HG03432 (cell line): ENCODE measurements at regions not wholly inside any gene's neighbourhood (a gene's known extent, or its start where the extent isn't known, plus 50 kb on each side); places are given as distances from the start of the nearest gene placed in this dataset.

Experiments
- ATAC-seq: cut with Tn5 transposase; IDR thresholded peaks from one replicate; pipeline ENCODE4 v1.9.1; 2021; ENCODE audit warnings: mild to moderate bottlenecking, moderate library complexity; ENCODE audit not compliant: unreplicated experiment

GRCh38 chr10:128901236-128901635 is 565.8 kb upstream of the MGMT start:
- ATAC-seq = no peak

DNA sequence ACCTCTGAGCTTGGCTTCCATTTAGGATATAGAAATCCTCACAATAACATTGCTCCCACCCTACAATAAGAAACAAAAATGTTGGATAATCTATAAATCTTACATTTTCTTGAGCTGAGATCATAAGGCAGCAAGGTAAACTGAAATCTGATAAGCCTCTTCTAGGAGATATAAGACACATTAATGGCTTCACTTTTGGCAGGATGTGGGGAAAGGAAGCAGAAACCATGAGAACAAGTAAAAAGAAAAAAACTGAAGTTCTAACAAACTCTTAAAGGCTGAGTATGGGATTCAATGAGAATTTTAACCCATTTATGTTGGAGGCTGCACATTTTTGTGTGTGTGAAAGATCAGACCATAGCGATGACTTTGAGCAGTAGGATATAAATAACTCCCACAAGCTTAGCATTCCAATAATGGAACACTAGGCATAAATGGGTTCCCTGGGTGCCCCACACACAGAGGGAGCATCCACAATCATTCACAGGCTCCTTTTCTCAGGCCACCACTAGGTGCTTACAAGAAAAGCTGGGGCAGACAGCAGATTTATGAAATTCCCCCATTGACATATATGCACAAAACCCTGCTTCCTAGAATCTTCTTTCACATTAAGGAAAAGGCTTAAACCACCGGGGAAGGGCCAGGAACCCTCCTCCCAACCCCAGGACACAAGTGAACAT is 564.9 kb upstream of the MGMT start:
- ATAC-seq = no peak

DNA sequence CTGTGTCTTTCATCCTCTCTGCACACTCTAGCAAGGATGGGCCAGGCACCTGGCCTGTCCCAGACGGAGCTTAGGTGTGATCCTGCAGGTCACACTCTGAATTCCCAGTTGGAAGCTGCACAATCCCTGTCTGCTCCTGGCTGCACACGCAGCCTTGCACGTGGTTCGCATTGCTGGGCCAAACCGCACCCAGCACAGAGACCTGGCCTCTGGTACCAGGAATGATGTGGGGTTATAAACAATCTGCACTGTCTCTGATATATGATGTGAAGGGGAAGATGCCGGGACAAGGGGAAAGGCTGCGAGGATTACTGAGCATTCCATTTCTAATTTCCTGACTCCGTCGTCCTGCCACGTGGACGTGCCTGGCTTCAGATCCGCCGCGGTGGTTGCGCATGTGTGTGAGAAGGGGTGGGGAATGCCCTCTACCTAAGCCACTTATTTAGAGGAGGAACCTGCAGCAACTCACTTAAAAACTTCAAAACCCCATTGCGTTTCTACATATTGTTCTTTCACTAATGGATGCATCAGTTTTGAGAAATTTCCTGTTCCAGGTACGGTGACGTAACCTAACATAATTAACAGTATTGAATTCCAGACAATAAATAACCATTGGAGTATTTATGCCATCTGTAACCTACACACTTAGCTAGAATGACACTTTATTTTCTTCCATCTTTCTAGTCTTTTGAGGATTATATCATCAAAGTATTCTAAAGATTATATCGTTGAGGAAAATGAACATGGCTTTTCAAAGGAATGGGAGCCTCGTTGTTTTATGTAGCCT is 559.7 kb upstream of the MGMT start:
- ATAC-seq = no peak

DNA sequence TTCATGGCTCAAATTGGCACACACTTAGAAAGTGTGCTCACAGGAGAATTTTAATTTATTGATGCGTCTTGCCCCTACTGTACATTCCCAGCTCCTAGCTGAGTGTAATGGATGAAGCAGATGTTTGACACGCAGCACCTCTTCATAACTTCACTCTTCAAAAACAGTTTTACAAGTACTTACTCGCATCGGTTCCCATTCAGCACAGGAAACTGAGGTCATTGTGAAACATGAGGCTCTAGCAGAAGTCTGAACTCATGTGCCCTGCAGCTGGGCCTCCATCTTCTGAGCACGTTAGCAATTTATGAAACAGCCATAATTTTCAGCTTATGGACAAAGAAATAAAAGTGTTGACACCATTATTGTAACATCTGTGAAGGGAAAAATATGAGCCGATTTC is 558.9 kb upstream of the MGMT start:
- peak; percentile 62 for ATAC-seq

DNA sequence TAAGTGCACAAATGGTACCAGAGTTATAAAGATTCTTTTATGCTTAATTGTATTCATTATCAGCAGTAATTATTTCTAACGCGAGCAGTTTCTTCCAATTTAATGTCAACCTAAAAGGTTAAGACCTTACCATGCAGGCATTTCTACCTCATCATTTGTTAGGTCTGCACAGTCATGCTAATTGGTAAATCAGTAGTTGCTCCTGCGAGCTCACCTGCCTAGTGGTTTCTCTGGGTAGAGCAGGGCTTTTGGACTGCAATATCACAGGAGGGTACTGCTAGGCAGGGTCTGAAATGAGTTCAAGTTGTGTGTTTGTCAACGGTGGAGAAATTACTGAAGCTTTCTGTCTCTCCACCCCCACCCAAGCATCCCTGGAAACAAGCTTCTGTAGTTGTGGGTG is 558.5 kb upstream of the MGMT start:
- no peak for ATAC-seq

GRCh38 chr10:128912568-128913311 is 554.3 kb upstream of the MGMT start:
- ATAC-seq = no peak

DNA sequence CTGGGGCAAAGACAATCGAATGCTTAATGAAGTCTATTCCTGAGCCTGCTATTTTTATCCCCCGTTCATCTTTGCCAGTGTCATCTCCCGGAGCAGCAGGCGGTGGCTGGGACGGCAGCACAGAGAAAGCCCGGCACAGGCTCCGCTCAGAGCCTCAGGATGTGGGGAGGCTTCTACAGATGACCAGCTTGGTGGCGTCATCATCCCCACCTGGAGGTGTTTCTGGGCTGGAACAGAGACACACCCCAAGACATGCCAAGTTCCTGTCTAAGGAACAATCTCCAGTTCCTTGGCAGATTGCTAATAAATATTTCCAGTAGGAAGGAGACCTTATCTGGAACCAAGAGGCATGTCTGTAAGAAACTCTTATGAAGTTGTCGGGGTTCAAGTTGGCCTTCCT is 552.4 kb upstream of the MGMT start:
- ATAC-seq = no peak

DNA sequence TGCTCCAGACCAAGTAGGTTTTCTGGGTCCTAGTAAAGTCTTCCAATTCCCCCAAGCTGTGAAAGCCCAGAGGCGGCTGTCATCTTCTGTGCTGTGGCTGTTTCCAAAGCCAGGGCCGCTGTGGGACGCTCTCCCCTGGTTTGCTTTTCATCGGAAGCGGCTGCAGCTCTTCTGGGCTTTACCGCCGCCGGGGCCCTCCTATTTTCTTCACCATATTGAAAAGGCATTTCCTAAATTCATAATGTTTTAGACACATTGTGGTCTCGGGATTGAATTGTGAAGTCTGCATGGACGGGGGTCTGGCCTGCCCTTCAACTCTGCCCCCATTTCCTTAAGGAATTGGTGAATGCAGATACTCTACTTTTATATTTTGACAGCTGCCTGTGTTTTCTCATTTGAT is 551.4 kb upstream of the MGMT start:
- ATAC-seq = no peak

DNA sequence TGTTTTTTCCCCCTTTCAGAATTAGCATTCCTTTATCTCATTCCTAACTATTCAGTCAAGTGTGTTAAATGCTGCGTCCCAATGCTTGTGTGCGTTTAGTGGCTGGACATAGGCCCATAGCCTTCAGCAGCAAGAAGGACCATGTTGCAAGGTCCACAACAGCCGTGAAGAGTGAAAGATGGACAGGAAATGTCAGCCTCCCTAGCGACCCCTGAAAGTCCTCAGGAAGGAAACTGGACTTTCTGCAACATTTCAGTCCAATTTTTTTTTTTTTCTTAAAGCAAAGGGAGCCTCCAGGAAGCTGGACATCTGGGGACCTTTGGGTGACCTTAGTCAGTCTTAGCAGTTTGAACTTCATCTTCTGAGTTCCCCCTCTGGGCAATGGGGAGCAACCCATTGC is 550.7 kb upstream of the MGMT start:
- ATAC-seq = no peak

DNA sequence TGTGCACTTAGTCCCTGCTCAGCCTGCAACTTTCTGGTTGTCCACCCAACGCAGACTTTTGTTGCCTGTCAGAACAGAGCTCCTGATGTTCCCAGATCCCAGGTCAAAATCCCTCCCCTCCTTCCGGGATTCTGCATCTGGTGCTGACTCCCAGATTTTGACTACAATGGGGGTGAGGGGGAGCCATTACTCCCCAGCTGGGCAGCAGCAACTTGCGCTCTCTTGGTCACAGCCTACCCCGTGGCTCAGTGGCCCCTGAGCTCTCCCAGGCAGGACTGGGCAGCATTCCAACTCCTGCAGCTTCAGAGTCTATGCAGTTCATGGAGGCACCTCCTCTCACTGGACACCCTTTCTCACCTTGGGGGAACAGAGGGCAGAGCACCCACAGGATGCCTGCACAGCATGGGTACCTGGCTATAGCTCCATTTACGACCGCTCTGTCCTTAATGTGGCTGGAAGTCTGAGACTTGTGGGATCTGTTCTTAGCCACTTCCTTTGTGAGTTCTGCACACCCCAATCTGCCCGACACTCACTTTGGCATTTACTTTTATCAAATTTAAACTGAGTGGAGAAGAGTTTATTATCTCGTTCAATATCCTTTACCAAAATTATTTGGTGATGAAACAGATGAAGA is 545.5 kb upstream of the MGMT start:
- ATAC-seq = no peak

- no peak for ATAC-seq
These were observed 544.9 kb upstream of the MGMT start for GRCh38 chr10:128922172-128922571.

DNA sequence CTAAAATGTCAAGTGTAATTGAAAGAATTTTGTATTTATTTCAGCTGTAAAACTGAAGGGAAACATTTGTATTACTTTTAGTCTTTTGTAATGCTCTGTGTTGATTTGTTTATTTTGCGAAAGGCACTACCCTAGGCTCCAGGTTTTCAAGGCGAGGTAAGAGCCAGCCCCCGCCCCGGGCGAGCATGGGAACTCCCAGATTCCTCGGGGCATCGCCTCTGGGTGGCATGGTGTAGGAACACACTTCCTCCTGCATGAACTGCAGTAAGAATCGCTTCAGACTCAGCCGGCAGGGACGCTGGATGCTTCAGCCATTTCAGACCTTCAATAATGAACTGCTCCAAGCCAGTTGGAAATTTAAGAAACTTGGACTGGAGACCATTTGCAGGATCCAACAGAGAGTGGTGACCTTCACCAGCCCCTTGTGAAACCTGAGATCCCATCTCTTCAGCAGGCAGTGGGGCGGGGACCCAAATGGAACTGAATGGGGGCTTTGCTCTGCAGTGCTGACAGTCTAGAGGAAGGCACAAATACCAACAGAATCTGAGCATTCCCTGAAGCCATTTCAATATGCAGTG is 544.3 kb upstream of the MGMT start:
- ATAC-seq = no peak

DNA sequence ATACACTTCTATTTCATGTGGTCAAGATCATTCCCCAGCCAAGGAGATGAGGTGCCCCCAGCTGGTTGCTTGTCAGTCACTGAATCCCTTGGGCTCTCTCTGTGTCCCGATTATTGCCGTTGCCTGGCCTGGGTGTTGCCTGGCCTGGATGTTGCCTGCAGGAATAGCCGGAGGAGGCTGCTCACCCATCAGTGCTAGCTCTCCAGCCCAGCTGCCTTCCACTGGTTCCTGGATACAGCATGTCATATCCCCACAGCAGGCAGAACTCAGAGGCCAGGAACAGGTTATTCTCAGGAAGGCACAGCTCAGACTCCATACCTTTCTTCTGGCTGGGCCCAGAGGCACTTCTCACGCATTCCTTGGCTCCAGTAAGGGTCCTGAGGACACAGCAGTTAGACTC is 542.1 kb upstream of the MGMT start:
- no peak for ATAC-seq

- ATAC-seq = no peak
These were observed 540.3 kb upstream of the MGMT start for GRCh38 chr10:128926711-128927110.

DNA sequence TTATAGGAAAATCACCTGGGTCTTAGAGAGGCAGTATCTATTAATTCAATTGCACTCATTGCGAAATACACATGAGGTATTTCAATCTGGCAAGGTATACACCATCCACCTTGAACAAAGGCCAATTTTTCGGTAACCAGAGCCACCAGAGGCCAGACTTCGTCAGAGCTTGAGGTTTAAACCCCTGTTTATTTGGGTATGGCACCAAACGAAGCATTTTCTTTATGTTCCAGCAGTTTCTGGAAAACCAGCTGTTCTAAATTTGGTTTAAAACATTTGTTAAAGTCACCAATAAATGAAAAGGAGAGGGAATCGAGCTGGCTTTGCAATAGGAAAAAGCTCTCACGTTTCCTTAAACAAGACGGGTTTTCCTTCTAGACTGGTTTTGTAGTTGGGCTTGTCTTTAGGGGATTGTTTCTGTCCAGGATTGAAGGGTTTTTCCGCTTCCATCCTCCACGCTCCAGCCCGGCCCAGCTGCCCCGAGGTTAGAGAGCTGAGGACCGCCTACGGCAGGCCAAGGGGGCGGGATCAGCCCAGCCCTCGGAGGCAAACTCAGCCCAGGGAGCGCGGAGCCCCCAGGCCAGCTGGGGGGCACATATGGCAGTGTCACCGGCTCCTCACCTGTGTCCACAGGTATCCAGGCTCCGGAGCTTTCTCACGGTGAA is 539.4 kb upstream of the MGMT start:
- no peak for ATAC-seq

DNA sequence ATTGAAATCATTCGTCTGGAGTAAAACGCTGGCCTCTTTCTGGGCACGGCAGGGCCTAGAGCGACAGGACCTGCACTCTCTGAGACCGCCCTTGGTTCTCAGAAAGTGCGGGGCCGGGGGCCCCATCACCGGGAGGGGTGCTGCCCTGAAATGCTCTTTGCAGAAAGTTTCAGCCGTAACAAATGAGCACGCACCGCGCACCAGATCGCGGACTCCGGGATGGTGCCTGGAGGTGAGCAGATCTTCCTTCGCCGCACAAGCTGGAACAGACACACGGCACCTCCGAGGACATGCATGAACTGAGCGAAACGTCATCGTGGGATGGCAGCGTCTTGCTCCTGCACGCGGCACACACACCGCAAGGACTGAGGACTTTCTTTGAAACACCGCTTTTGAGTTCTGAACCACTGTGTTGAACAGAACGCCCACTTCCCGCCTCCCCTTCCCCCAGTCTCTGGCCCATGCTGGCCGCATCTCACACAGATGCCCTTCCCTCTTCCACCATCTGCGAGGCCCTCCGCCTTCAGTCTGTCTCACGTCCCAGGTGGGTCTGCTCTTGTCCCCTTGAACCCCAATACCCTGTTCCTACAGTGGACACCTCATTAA is 538.7 kb upstream of the MGMT start:
- ATAC-seq = no peak

GRCh38 chr10:128929131-128929530 is 537.9 kb upstream of the MGMT start:
- no peak for ATAC-seq

DNA sequence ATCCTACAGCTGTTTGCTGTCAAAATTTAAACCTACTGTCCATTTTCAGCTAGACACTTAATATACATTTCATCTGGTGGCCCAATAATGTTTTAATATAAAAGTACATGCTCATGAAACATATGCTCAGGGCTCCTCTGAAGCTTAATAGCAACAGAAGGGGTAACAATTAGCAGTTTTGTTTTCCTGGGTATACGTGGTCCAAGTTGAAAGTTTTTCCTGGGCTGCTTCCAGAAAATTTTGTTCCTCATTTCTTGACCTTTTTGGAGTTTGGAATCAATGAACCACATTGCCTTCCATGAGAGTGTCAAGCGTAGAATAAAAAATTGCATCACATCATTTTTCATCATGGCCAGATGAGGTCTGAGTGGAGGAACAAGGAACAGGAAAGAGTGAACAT is 537.3 kb upstream of the MGMT start:
- ATAC-seq = no peak

GRCh38 chr10:128930515-128930914 is 536.5 kb upstream of the MGMT start:
- no peak for ATAC-seq
